ENCODE measurements at regions not wholly inside any gene's neighbourhood (a gene's known extent, or its start where the extent isn't known, plus 50 kb on each side); places are given as distances from the start of the nearest gene placed in this dataset.

- peaks cover 9% of the 10 kb centered on the region for H3K4me1 Mint-ChIP-seq (ENCODE audit: low read depth, unreplicated experiment)
- POLR2A ChIA-PET, result no interaction called here
These were observed 234.4 kb downstream of the SEC23A start for GRCh38 chr14:38868399-38869290.

GRCh38 chr14:38867561-38868150 is 235.4 kb downstream of the SEC23A start:
- H3K27me3 Mint-ChIP-seq (ENCODE audit: insufficient read depth, unreplicated experiment), result no peaks in the 10 kb centered on the region
- peaks cover 9% of the 10 kb centered on the region for H3K4me1 Mint-ChIP-seq (ENCODE audit: low read depth, unreplicated experiment)
- Histone ChIP-seq H3K9me3 (no peaks in the 10 kb centered on the region), H3K4me1 (peaks cover 3% of the 10 kb centered on the region; the same call in 1 of the 2 replicates), H3K27me3 (replicated peaks; ENCODE audit: control insufficient read depth, insufficient read depth, low read length) (no peaks in the 10 kb centered on the region; the same call in 1 of the 2 replicates), H3K4me3 (ENCODE audit: low read depth, low read length) (no peak overlapping the region), H3K36me3 (ENCODE audit: control insufficient read depth, insufficient read depth, low read length) (no peaks in the 10 kb centered on the region)
- ChIA-PET POLR2A (interaction anchor here (0.5 kb wide), 1 partner anchor 12 kb away, joined by 3 read pairs; no protein-coding TSS in a partner anchor), CTCF (interaction anchor here (0.5 to 1.2 kb wide), 4 partner anchors 58 to 480 kb away, joined by 3 to 4 read pairs (median 3); no protein-coding TSS in a partner anchor)
- no peak overlapping the region for H3K27ac Mint-ChIP-seq (ENCODE audit: unreplicated experiment)
- no peaks in the 10 kb centered on the region for H3K36me3 Mint-ChIP-seq (ENCODE audit: insufficient read depth, unreplicated experiment)
- TF ChIP-seq, protein P1, sequence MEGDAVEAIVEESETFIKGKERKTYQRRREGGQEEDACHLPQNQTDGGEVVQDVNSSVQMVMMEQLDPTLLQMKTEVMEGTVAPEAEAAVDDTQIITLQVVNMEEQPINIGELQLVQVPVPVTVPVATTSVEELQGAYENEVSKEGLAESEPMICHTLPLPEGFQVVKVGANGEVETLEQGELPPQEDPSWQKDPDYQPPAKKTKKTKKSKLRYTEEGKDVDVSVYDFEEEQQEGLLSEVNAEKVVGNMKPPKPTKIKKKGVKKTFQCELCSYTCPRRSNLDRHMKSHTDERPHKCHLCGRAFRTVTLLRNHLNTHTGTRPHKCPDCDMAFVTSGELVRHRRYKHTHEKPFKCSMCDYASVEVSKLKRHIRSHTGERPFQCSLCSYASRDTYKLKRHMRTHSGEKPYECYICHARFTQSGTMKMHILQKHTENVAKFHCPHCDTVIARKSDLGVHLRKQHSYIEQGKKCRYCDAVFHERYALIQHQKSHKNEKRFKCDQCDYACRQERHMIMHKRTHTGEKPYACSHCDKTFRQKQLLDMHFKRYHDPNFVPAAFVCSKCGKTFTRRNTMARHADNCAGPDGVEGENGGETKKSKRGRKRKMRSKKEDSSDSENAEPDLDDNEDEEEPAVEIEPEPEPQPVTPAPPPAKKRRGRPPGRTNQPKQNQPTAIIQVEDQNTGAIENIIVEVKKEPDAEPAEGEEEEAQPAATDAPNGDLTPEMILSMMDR (IDR thresholded peaks at IDR 0.05; ENCODE audit: insufficient read depth in 1 of 2, low read depth in 1 of 2, low read length in 1 of 2, severe bottlenecking in 1 of 2, unreplicated experiment in 1 of 2), result peak; percentile 73 to 80
- H3K4me3 Mint-ChIP-seq (ENCODE audit: unreplicated experiment), result no peak overlapping the region
- no TSS peak for BruUV-seq (replicated peaks)
- no peaks in the 10 kb centered on the region for H3K9me3 Mint-ChIP-seq (ENCODE audit: unreplicated experiment)
- intact Hi-C loops (cut with micrococcal nuclease; ENCODE audit: unreplicated experiment), result loop anchor here (1.0 to 2.0 kb wide), 3 partner anchors 145 to 965 kb away; no protein-coding TSS in a partner anchor
- DNase-seq, result peak; percentile 73 to 74

More at GRCh38 chr14:38868399-38869290, 234.4 kb downstream of the SEC23A start:
- DNase-seq, result peak; percentile 38 to 40
- H3K27ac Mint-ChIP-seq (ENCODE audit: unreplicated experiment), result no peak overlapping the region
- CTCF ChIA-PET, result interaction anchor here (1.2 kb wide), 1 partner anchor 263 kb away, joined by 4 read pairs; no protein-coding TSS in a partner anchor
- H3K4me1 ChIP-seq, result peaks cover 3% of the 10 kb centered on the region; the same call in 1 of the 2 replicates
- no peaks in the 10 kb centered on the region for H3K9me3 Mint-ChIP-seq (ENCODE audit: unreplicated experiment)
- H3K9me3 ChIP-seq, result no peaks in the 10 kb centered on the region
- no peaks in the 10 kb centered on the region for H3K36me3 ChIP-seq (ENCODE audit: control insufficient read depth, insufficient read depth, low read length)
- H3K4me3 Mint-ChIP-seq (ENCODE audit: unreplicated experiment), result peak overlapping the region; percentile 30
- H3K36me3 Mint-ChIP-seq (ENCODE audit: insufficient read depth, unreplicated experiment), result no peaks in the 10 kb centered on the region
- intact Hi-C loops (cut with micrococcal nuclease; ENCODE audit: unreplicated experiment), result loop anchor here (1.0 kb wide), 1 partner anchor 147 kb away; no protein-coding TSS in a partner anchor
- TF ChIP-seq, protein P1 (IDR thresholded peaks at IDR 0.05; ENCODE audit: insufficient read depth in 1 of 2, low read depth in 1 of 2, low read length in 1 of 2, severe bottlenecking in 1 of 2, unreplicated experiment in 1 of 2), result no peak
- H3K27me3 ChIP-seq (replicated peaks; ENCODE audit: control insufficient read depth, insufficient read depth, low read length), result no peaks in the 10 kb centered on the region; the same call in 1 of the 2 replicates
- 0 out of 2 replicates have a peak overlapping the region, but pooled peaks have one; percentile 14 for H3K4me3 ChIP-seq (ENCODE audit: low read depth, low read length)
- H3K27me3 Mint-ChIP-seq (ENCODE audit: insufficient read depth, unreplicated experiment), result no peaks in the 10 kb centered on the region
- no TSS peak for BruUV-seq (replicated peaks)

- intact Hi-C loops (cut with micrococcal nuclease; ENCODE audit: unreplicated experiment), result loop anchor here (2.0 kb wide), 1 partner anchor 964 kb away; no protein-coding TSS in a partner anchor
- no peak overlapping the region for H3K4me3 ChIP-seq (ENCODE audit: low read depth, low read length)
- Mint-ChIP-seq H3K4me1 (ENCODE audit: low read depth, unreplicated experiment) (peaks cover 9% of the 10 kb centered on the region), H3K27ac (ENCODE audit: unreplicated experiment) (no peak overlapping the region), H3K36me3 (ENCODE audit: insufficient read depth, unreplicated experiment) (no peaks in the 10 kb centered on the region), H3K4me3 (ENCODE audit: unreplicated experiment) (no peak overlapping the region), H3K27me3 (ENCODE audit: insufficient read depth, unreplicated experiment) (peaks cover 4% of the 10 kb centered on the region), H3K9me3 (ENCODE audit: unreplicated experiment) (no peaks in the 10 kb centered on the region)
- BruUV-seq (replicated peaks), result no TSS peak
- ChIA-PET POLR2A (no interaction called here), CTCF (no interaction called here)
- no peaks in the 10 kb centered on the region for H3K9me3 ChIP-seq
- TF ChIP-seq, protein P1 (IDR thresholded peaks at IDR 0.05; ENCODE audit: insufficient read depth in 1 of 2, low read depth in 1 of 2, low read length in 1 of 2, severe bottlenecking in 1 of 2, unreplicated experiment in 1 of 2), result no peak
- H3K36me3 ChIP-seq (ENCODE audit: control insufficient read depth, insufficient read depth, low read length), result no peaks in the 10 kb centered on the region
- no peaks in the 10 kb centered on the region for H3K27me3 ChIP-seq (replicated peaks; ENCODE audit: control insufficient read depth, insufficient read depth, low read length)
- DNase-seq, result no peak
- H3K4me1 ChIP-seq, result peaks cover 3% of the 10 kb centered on the region; the same call in 1 of the 2 replicates
These were observed 236.6 kb downstream of the SEC23A start for GRCh38 chr14:38866461-38866860.

Data from Caco-2 (cell line).